ENCODE measurements at regions not wholly inside any gene's neighbourhood (a gene's known extent, or its start where the extent isn't known, plus 50 kb on each side); places are given as distances from the start of the nearest gene placed in this dataset.

- H3K4me3 ChIP-seq = no peak overlapping the region
- TF ChIP-seq EP300 (IDR thresholded peaks at IDR 0.05) = no peak
- no peak for TF ChIP-seq POLR2AphosphoS5 (IDR thresholded peaks at IDR 0.05)
- TF ChIP-seq POLR2A (IDR thresholded peaks at IDR 0.05) = no peak
- no peak for DNase-seq (ENCODE audit: low spot score in 2 of 2)
- H3K27me3 ChIP-seq = peaks cover 3% of the 10 kb centered on the region
- 57% methylated on average over 6 of the region's 7 CpGs for WGBS
- H3K36me3 ChIP-seq = no peaks in the 10 kb centered on the region
- H3K27ac ChIP-seq = no peak overlapping the region
- H3K4me1 ChIP-seq = peaks cover 51% of the 10 kb centered on the region
- no peaks in the 10 kb centered on the region for H3K9me3 ChIP-seq
Observed at GRCh38 chr16:85457366-85457765, 155.8 kb upstream of the GSE1 start.

GRCh38 chr16:85458968-85459367, 154.2 kb upstream of the GSE1 start:
- no peak for DNase-seq (ENCODE audit: low spot score in 2 of 2)
- H3K27me3 ChIP-seq = peaks cover 3% of the 10 kb centered on the region
- H3K9me3 ChIP-seq = no peaks in the 10 kb centered on the region
- 43% methylated on average over 11 of the region's 11 CpGs for WGBS
- H3K36me3 ChIP-seq = no peaks in the 10 kb centered on the region
- H3K4me1 ChIP-seq = peaks cover 58% of the 10 kb centered on the region
- H3K4me3 ChIP-seq = no peak overlapping the region
- TF ChIP-seq EP300 (IDR thresholded peaks at IDR 0.05) = no peak
- TF ChIP-seq CTCF (IDR thresholded peaks at IDR 0.05) = no peak
- peak in 1 of 3 donors; percentile 18 for TF ChIP-seq POLR2AphosphoS5 (IDR thresholded peaks at IDR 0.05)
- no peak for TF ChIP-seq POLR2A (IDR thresholded peaks at IDR 0.05)
- H3K27ac ChIP-seq = no peak overlapping the region

- TF ChIP-seq CTCF (IDR thresholded peaks at IDR 0.05) (no peak), EP300 (IDR thresholded peaks at IDR 0.05) (no peak), POLR2A (IDR thresholded peaks at IDR 0.05) (no peak), POLR2AphosphoS5 (IDR thresholded peaks at IDR 0.05) (no peak)
- Histone ChIP-seq H3K36me3 (no peaks in the 10 kb centered on the region), H3K9me3 (no peaks in the 10 kb centered on the region), H3K27ac (peak overlapping the region; percentile 43), H3K27me3 (peaks cover 3% of the 10 kb centered on the region), H3K4me1 (peaks cover 55% of the 10 kb centered on the region), H3K4me3 (no peak overlapping the region)
- DNase-seq (ENCODE audit: low spot score in 2 of 2) = no peak
- 75% methylated on average over 7 of the region's 12 CpGs for WGBS
Observed at GRCh38 chr16:85459529-85460251, 153.4 kb upstream of the GSE1 start.

GRCh38 chr16:85460252-85461021, 152.7 kb upstream of the GSE1 start:
- no peak for DNase-seq (ENCODE audit: low spot score in 2 of 2)
- no peaks in the 10 kb centered on the region for H3K36me3 ChIP-seq
- peaks cover 3% of the 10 kb centered on the region for H3K27me3 ChIP-seq

More at GRCh38 chr16:85460252-85461021, 152.7 kb upstream of the GSE1 start:
- peak overlapping the region; percentile 43 for H3K27ac ChIP-seq
- H3K4me1 ChIP-seq = peaks cover 55% of the 10 kb centered on the region
- TF ChIP-seq POLR2A (IDR thresholded peaks at IDR 0.05) = no peak
- TF ChIP-seq EP300 (IDR thresholded peaks at IDR 0.05) = no peak
- no peak for TF ChIP-seq POLR2AphosphoS5 (IDR thresholded peaks at IDR 0.05)
- no peak for TF ChIP-seq CTCF (IDR thresholded peaks at IDR 0.05)
- no peak overlapping the region for H3K4me3 ChIP-seq
- H3K9me3 ChIP-seq = no peaks in the 10 kb centered on the region
- WGBS = 74% methylated on average over 24 of the region's 24 CpGs
